Keratinocyte (primary cell): ENCODE measurements at regions not wholly inside any gene's neighbourhood (a gene's known extent, or its start where the extent isn't known, plus 50 kb on each side); places are given as distances from the start of the nearest gene placed in this dataset.

Experiments
- DNase-seq: peaks from one replicate; pipeline ENCODE4 v3.0.0-alpha.2; 2011; ENCODE audit warnings: low read depth, missing footprints, low spot score
- FAIRE-seq: peaks from 2 replicates; lab custom pipeline; 2011; peaks lifted over from hg19 to GRCh38; lab: Jason Lieb, UNC
- H2AFZ ChIP-seq: 2 replicates; pipeline ENCODE4 v1.6.0; 2012; ENCODE audit warnings: low read length, control low read depth, inconsistent platforms; ENCODE audit not compliant: control insufficient read depth
- H3K27ac ChIP-seq: 2 replicates; pipeline ENCODE4 v1.5.1; 2011; ENCODE audit warnings: low read length; ENCODE audit not compliant: control insufficient read depth, insufficient read depth
- H3K27me3 ChIP-seq: 3 replicates; pipeline ENCODE4 v1.6.0; 2011; ENCODE audit warnings: low read length; ENCODE audit not compliant: control insufficient read depth, insufficient read depth; ENCODE audit errors: extremely low read depth
- H3K36me3 ChIP-seq, 2 experiments: 2 replicates in 1 of 2; 3 replicates in 1 of 2; pipeline ENCODE4 v1.5.1; 2011; ENCODE audit warnings: low read length in 2 of 2, mild to moderate bottlenecking in 1 of 2; ENCODE audit not compliant: control insufficient read depth in 2 of 2, insufficient read depth in 2 of 2; ENCODE audit errors: extremely low read depth in 1 of 2
- H3K4me1 ChIP-seq: 3 replicates; pipeline ENCODE4 v1.5.1; 2011; ENCODE audit warnings: low read length; ENCODE audit not compliant: control insufficient read depth, insufficient read depth; ENCODE audit errors: extremely low read depth
- H3K4me2 ChIP-seq: 3 replicates; pipeline ENCODE4 v1.6.0; 2011; ENCODE audit warnings: low read depth, low read length; ENCODE audit not compliant: control insufficient read depth, insufficient read depth; ENCODE audit errors: extremely low read depth
- H3K4me3 ChIP-seq, 3 experiments: fragments of 200-600 bp in 1 of 3; sonication (generic) in 1 of 3; 2 replicates in 2 of 3; 3 replicates in 1 of 3; pipeline ENCODE4 v1.5.1; 2011 to 2016; ENCODE audit warnings: low read length in 3 of 3, mild to moderate bottlenecking in 3 of 3, control low read depth in 2 of 3, inconsistent platforms in 1 of 3, low read depth in 1 of 3, mixed read lengths in 1 of 3, mixed run types in 1 of 3, moderate library complexity in 1 of 3; ENCODE audit not compliant: control insufficient read depth in 2 of 3, insufficient read depth in 2 of 3; ENCODE audit errors: extremely low read depth in 1 of 3
- H3K79me2 ChIP-seq: 2 replicates; pipeline ENCODE4 v1.6.0; 2012; ENCODE audit warnings: low read length; ENCODE audit not compliant: control insufficient read depth, insufficient read depth
- H3K9ac ChIP-seq: 3 replicates; pipeline ENCODE4 v1.6.0; 2011; ENCODE audit warnings: low read length; ENCODE audit not compliant: control insufficient read depth, insufficient read depth; ENCODE audit errors: extremely low read depth
- H3K9me1 ChIP-seq: 3 replicates; pipeline ENCODE4 v1.6.0; 2011; ENCODE audit warnings: low read length; ENCODE audit not compliant: control insufficient read depth, insufficient read depth; ENCODE audit errors: extremely low read depth
- H3K9me3 ChIP-seq: 2 replicates; pipeline ENCODE4 v1.5.1; 2012; ENCODE audit warnings: low read depth, low read length; ENCODE audit not compliant: control insufficient read depth
- H4K20me1 ChIP-seq: 3 replicates; pipeline ENCODE4 v1.6.0; 2011; ENCODE audit warnings: low read length; ENCODE audit not compliant: control insufficient read depth, insufficient read depth; ENCODE audit errors: extremely low read depth
- CTCF ChIP-seq, 3 experiments: IDR thresholded peaks in 1 of 3; conservative IDR thresholded peaks in 1 of 3; optimal IDR thresholded peaks in 1 of 3; 2 replicates in 2 of 3; 3 replicates in 1 of 3; pipeline versions ENCODE3 to v1.5.1; 2011; ENCODE audit warnings: low read length in 3 of 3, mild to moderate bottlenecking in 3 of 3, moderate library complexity in 2 of 3, control low read depth in 1 of 3, inconsistent platforms in 1 of 3; ENCODE audit not compliant: insufficient read depth in 2 of 3; ENCODE audit errors: extremely low read depth in 1 of 3
- EZH2 ChIP-seq: IDR thresholded peaks from one replicate; pipeline ENCODE4 v1.6.1; 2012; ENCODE audit warnings: inconsistent platforms, mild to moderate bottlenecking, low read length, moderate library complexity
- dilution Hi-C: fragments of 300-500 bp; cut with MboI; formaldehyde crosslinking; loops from one replicate; pipeline ENCODE4 v1.7.0; 2020; ENCODE audit warnings: low sequenced_read_pairs; ENCODE audit not compliant: extremely low pct_ligation_motif_present

- Histone ChIP-seq H3K4me1 (no peaks in the 10 kb centered on the region), H3K9me1 (no peaks in the 10 kb centered on the region), H3K27ac (no peak overlapping the region), H3K36me3 (no peaks in the 10 kb centered on the region), H3K27me3 (no peaks in the 10 kb centered on the region), H3K4me3 (no peak overlapping the region), H4K20me1 (no peaks in the 10 kb centered on the region), H3K9me3 (no peaks in the 10 kb centered on the region), H3K9ac (no peak overlapping the region), H3K79me2 (no peaks in the 10 kb centered on the region), H3K4me2 (no peak overlapping the region), H2AFZ (no peak overlapping the region)
- DNase-seq (no peak), FAIRE-seq (no peak)
- dilution Hi-C loops = no loop called here
- TF ChIP-seq CTCF (optimal IDR thresholded peaks at IDR 0.05 in 1 of 3, IDR thresholded peaks at IDR 0.05 in 1 of 3, conservative IDR thresholded peaks at IDR 0.05 in 1 of 3; ENCODE audit: extremely low read depth in 1 of 3, insufficient read depth in 2 of 3, low read length in 3 of 3) (no peak), EZH2 (no peak)
Measured at GRCh38 chr14:40312296-40312695, 880.1 kb upstream of the FBXO33 start.

- Histone ChIP-seq H3K4me3 (no peak overlapping the region), H3K9me3 (no peaks in the 10 kb centered on the region), H3K4me2 (no peak overlapping the region), H3K27me3 (no peaks in the 10 kb centered on the region), H3K9ac (no peak overlapping the region), H4K20me1 (no peaks in the 10 kb centered on the region), H3K27ac (no peak overlapping the region), H3K79me2 (no peaks in the 10 kb centered on the region), H3K9me1 (no peaks in the 10 kb centered on the region), H3K36me3 (no peaks in the 10 kb centered on the region), H3K4me1 (no peaks in the 10 kb centered on the region), H2AFZ (no peak overlapping the region)
- TF ChIP-seq CTCF (optimal IDR thresholded peaks at IDR 0.05 in 1 of 3, IDR thresholded peaks at IDR 0.05 in 1 of 3, conservative IDR thresholded peaks at IDR 0.05 in 1 of 3; ENCODE audit: extremely low read depth in 1 of 3, insufficient read depth in 2 of 3, low read length in 3 of 3) (no peak), EZH2 (no peak)
- dilution Hi-C loops = no loop called here
- DNase-seq (no peak), FAIRE-seq (no peak)
Measured at GRCh38 chr14:40309124-40309523, 876.9 kb upstream of the FBXO33 start.
